Fibroblast of the aortic adventitia (primary cell): ENCODE measurements at regions not wholly inside any gene's neighbourhood (a gene's known extent, or its start where the extent isn't known, plus 50 kb on each side); places are given as distances from the start of the nearest gene placed in this dataset.

Experiments used
- DNase-seq: peaks from one replicate; pipeline ENCODE4 v3.0.0-alpha.2; 2010; ENCODE audit warnings: low read depth
- H3K4me3 ChIP-seq: 2 replicates; pipeline ENCODE4 v1.5.1; 2011; ENCODE audit warnings: low read depth, mild to moderate bottlenecking, control low read depth, low read length, moderate library complexity
- CTCF ChIP-seq: IDR thresholded peaks from 2 replicates; pipeline ENCODE4 v1.5.1; 2011; ENCODE audit warnings: mild to moderate bottlenecking, low read length, control low read depth, inconsistent platforms; ENCODE audit not compliant: insufficient read depth

DNA sequence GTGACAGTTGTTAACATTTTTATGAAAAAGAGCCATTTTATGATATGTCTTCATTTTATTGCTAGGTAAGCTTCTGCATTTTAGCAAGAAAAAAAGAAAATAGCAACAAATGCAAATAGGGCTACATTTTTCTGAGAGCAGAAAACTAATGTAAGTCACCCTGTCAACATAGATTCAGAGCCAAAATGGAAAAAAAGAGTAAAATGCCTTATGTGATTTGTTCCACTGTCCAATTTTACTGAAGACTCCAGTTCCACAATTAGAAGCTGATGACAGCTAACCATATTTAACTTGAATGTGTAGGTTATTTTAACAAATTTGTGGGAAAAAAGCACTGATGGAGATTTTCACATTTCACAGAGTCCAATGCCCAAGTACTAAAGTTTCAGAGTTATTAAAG, 772.3 kb downstream of the FAT4 start:
- no peak overlapping the region for H3K4me3 ChIP-seq
- TF ChIP-seq CTCF = no peak

DNA sequence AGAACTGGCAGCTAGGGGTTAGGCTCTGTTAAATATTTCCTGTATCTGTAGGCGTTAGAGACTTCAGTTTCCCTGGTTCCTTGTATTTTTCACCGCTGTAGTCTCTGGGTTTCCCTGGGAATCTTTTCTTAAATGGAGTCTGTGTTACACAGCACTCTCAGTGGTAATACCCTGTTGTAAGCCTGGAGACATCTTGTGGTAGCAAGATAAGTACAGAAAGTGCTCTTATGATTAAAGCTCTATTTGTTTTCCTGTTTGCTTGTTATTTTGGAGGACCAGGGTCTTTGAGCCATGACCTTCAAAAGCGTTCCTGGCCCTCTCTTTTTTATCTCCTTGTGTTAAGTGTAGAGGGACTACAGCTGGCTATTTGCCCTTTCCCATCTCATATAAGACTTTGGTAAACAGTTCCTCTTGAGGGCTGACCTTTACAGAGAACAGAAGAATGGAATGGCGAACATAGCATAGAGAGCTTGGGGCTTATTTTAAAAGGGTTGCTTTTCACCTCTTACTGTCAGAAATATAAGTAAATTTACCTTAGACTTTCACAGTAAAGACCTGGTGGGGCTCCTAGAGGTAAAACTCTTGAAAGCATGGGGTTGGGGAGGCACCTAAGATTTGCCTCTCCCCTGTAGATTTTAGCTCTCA, 782.5 kb downstream of the FAT4 start:
- no peak for TF ChIP-seq CTCF
- DNase-seq = no peak
- H3K4me3 ChIP-seq = no peak overlapping the region

More for the DNA sequence above, 772.3 kb downstream of the FAT4 start:
- no peak for DNase-seq

GRCh38 chr4:126106658-126107057, 791.9 kb downstream of the FAT4 start:
- no peak for TF ChIP-seq CTCF
- no peak for DNase-seq
- H3K4me3 ChIP-seq = no peak overlapping the region

- no peak for DNase-seq
- H3K4me3 ChIP-seq = no peak overlapping the region
- TF ChIP-seq CTCF = no peak
Measured at GRCh38 chr4:126109836-126110235, 795.1 kb downstream of the FAT4 start.

DNA sequence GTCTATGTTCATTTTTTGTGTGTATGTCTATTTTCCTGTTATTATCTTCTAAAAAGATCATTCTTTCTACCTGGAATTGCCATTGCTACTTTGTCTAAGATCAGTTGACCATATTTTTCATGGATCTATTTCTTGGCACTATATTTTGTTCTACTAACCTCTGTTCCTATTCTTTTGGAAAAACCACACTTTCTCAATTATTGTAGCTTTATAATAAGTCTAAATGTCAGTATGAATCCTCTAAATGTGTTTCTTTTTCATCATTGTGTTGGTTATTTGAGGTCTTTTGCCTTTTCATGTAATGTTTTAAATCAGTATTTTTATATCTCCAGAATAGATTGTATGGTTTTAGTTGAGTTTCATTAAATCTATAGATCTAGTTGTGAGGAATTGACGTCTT, 798.3 kb downstream of the FAT4 start:
- H3K4me3 ChIP-seq = no peak overlapping the region
- TF ChIP-seq CTCF = no peak
- no peak for DNase-seq

- H3K4me3 ChIP-seq = no peak overlapping the region
- DNase-seq = peak; percentile 1
Measured at GRCh38 chr4:126123611-126124325, 809.0 kb downstream of the FAT4 start.

More at GRCh38 chr4:126123611-126124325, 809.0 kb downstream of the FAT4 start:
- no peak for TF ChIP-seq CTCF
